ENCODE measurements at regions not wholly inside any gene's neighbourhood (a gene's known extent, or its start where the extent isn't known, plus 50 kb on each side); places are given as distances from the start of the nearest gene placed in this dataset.

GRCh38 chrX:129099207-129099606 lies 424.1 kb downstream of the SMARCA1 start:
- TF ChIP-seq, protein P1, sequence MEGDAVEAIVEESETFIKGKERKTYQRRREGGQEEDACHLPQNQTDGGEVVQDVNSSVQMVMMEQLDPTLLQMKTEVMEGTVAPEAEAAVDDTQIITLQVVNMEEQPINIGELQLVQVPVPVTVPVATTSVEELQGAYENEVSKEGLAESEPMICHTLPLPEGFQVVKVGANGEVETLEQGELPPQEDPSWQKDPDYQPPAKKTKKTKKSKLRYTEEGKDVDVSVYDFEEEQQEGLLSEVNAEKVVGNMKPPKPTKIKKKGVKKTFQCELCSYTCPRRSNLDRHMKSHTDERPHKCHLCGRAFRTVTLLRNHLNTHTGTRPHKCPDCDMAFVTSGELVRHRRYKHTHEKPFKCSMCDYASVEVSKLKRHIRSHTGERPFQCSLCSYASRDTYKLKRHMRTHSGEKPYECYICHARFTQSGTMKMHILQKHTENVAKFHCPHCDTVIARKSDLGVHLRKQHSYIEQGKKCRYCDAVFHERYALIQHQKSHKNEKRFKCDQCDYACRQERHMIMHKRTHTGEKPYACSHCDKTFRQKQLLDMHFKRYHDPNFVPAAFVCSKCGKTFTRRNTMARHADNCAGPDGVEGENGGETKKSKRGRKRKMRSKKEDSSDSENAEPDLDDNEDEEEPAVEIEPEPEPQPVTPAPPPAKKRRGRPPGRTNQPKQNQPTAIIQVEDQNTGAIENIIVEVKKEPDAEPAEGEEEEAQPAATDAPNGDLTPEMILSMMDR (IDR thresholded peaks at IDR 0.05), result no peak
- TF ChIP-seq EP300 (IDR thresholded peaks at IDR 0.05) (no peak), POLR2A (IDR thresholded peaks at IDR 0.05) (no peak)

Data from sigmoid colon (tissue), 4 donors.